Kidney epithelial cell (primary cell): ENCODE measurements at regions not wholly inside any gene's neighbourhood (a gene's known extent, or its start where the extent isn't known, plus 50 kb on each side); places are given as distances from the start of the nearest gene placed in this dataset.
A peak's percentile ranks its signal among the peaks of the same experiment; 100 is the strongest.

Source experiments
- DNase-seq: peaks from one replicate; pipeline ENCODE4 v3.0.0-alpha.2; 2010; ENCODE audit warnings: low read depth
- H3K27me3 ChIP-seq: 2 replicates; pipeline ENCODE4 v1.6.0; 2011; ENCODE audit warnings: low read length; ENCODE audit not compliant: control insufficient read depth, insufficient read depth
- H3K36me3 ChIP-seq: 2 replicates; pipeline ENCODE4 v1.5.1; 2011; ENCODE audit warnings: low read length; ENCODE audit not compliant: control insufficient read depth, insufficient read depth
- H3K4me3 ChIP-seq: 2 replicates; pipeline ENCODE4 v1.5.1; 2011; ENCODE audit warnings: low read depth, mild to moderate bottlenecking, control low read depth, low read length
- TF ChIP-seq, protein P1 (sequence below): IDR thresholded peaks from 2 replicates; pipeline ENCODE4 v1.5.1; 2011; ENCODE audit warnings: mild to moderate bottlenecking, moderate library complexity, low read length, control low read depth, inconsistent platforms; ENCODE audit not compliant: insufficient read depth, poor library complexity, severe bottlenecking

DNA sequence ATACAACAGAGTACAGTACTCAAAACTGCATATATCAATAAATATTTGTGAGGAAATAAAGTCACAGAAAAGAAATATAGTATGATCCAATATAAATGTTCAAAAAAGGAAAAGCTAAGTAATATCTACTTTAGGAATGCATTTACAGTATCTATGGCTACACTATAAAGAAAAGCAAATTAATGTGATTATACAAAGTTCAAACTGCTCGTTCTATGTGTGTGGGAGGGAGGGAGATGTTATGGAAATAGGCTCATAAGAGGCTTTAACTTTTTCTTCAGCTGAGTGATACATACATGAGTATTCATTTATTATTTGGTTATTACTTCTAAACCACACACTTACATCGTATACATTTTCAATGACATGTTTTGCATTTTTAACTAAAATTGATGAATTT, 377.7 kb upstream of the AGTR1 start:
- Histone ChIP-seq H3K4me3 (no peak overlapping the region), H3K36me3 (no peaks in the 10 kb centered on the region), H3K27me3 (no peaks in the 10 kb centered on the region)
- no peak for DNase-seq
- TF ChIP-seq, protein P1, sequence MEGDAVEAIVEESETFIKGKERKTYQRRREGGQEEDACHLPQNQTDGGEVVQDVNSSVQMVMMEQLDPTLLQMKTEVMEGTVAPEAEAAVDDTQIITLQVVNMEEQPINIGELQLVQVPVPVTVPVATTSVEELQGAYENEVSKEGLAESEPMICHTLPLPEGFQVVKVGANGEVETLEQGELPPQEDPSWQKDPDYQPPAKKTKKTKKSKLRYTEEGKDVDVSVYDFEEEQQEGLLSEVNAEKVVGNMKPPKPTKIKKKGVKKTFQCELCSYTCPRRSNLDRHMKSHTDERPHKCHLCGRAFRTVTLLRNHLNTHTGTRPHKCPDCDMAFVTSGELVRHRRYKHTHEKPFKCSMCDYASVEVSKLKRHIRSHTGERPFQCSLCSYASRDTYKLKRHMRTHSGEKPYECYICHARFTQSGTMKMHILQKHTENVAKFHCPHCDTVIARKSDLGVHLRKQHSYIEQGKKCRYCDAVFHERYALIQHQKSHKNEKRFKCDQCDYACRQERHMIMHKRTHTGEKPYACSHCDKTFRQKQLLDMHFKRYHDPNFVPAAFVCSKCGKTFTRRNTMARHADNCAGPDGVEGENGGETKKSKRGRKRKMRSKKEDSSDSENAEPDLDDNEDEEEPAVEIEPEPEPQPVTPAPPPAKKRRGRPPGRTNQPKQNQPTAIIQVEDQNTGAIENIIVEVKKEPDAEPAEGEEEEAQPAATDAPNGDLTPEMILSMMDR = no peak

DNA sequence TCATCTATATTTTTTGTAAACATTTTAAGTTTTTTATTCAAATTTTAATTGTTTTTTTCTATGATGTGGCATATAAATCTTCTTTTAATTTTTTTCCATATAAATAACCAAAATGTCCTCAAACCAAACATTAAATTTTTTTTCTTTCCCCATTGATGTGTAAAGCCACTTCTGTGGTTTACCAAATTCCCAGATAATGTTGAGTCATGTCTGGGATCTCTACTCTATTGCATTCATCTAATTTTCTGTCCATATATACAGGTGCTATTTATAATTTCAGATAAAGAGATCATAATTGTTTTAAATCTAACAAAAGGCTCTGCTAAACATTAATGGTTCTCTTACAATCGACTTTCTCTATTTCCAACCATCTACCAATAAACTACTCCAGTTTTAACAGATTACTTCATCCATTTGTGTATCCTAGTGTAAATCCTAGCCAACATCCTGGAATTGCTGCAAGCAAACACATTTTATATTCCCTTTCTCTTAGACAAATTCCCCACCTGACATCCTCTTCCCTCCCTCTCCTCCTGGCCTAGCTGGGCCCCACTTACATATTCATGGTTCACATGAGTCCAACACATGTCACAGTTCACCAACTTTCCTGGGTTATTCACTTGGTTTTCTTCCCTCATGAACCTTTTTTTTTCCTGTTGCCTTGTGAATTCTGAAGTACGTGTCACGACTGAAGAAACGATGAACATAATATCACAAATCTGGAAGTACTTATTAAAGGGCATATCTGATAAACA, 368.0 kb upstream of the AGTR1 start:
- no peaks in the 10 kb centered on the region for H3K27me3 ChIP-seq
- no peaks in the 10 kb centered on the region for H3K36me3 ChIP-seq
- H3K4me3 ChIP-seq = no peak overlapping the region
- peak; percentile 23 for DNase-seq
- TF ChIP-seq, protein P1 = no peak

DNA sequence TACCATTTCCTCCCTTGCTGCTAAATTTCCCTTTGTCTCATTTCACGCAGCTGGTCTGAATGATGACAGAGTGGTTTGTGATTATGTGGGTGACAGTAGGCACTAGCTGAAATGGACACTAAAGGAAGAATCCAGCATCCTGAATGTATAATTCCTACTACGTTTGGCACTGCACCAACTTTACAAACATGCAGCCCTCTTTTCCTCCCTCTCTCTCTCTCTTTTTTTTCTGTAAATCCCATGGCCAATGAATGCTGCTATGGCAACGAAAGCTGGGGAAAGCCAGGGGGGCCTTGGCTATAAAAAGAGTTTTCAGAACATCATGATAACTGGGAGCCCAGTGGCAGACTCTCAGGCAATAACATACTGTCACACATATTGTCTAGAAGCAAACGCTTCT, 367.2 kb upstream of the AGTR1 start:
- Histone ChIP-seq H3K4me3 (no peak overlapping the region), H3K36me3 (no peaks in the 10 kb centered on the region), H3K27me3 (no peaks in the 10 kb centered on the region)
- no peak for DNase-seq
- TF ChIP-seq, protein P1 = no peak

DNA sequence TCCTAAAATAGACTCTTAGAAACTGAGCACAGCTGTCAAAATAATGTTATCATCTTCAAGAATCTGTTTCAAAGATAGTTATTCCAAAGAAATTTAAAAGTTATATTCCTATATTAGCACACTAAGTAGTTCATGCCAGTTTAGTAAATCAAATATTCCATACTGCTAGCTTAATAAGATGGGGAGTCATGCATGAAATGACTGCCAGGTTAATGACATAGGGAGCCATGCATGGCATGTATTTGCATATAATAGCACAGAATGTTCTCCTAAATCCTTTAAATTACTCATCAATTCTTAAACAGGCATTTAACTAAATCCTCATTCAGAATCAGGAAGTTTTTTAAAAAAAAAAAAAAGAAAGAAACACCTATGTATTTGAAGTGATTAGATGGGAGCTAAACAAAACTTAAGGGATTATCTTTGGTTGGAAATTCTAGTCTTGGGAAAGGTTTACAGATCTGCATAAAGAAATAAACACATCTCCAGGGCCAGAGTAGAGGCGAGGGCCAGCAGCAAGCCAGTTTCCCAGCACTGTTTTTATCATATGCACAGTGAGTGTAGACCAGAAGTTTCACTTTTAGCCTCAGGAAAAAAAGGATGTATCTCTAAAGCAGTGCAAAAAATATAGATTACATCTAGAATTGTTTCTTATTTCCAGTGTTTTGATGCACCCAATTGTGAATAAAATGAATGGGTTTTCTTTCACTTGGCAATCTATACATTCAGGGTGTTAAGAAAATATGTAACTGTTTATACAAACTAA, 366.4 kb upstream of the AGTR1 start:
- TF ChIP-seq, protein P1 = no peak
- H3K27me3 ChIP-seq = no peaks in the 10 kb centered on the region
- no peak for DNase-seq
- H3K36me3 ChIP-seq = no peaks in the 10 kb centered on the region
- H3K4me3 ChIP-seq = no peak overlapping the region

DNA sequence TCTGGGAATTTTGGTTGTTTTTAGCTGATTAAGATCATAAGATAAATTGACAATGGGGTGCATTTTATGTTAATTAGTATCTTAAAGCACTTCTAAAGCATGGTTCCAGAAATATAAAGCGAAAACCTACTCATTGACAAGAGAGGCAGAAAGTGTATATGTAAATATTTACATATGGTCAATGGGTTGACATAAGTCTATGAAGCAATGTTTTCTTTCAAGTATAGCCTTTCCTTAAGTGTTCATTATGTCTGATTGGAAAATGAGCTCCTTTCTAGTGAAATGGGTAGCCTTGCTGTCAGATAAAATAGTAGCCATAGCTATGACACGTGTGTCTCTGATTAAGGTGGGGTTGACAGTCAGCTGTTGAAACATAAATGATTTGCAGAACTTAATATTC, 365.2 kb upstream of the AGTR1 start:
- Histone ChIP-seq H3K4me3 (no peak overlapping the region), H3K36me3 (no peaks in the 10 kb centered on the region), H3K27me3 (no peaks in the 10 kb centered on the region)
- no peak for DNase-seq
- TF ChIP-seq, protein P1 = no peak
